Skin of body (tissue), 1 donor: ENCODE measurements at regions not wholly inside any gene's neighbourhood (a gene's known extent, or its start where the extent isn't known, plus 50 kb on each side); places are given as distances from the start of the nearest gene placed in this dataset.
"Not testable (repeated sequence)": the region's sequence is repeated elsewhere in the genome, so short reads cannot be mapped to it uniquely, and the experiment has no call there.

Experiments used
- DNase-seq: peaks from one replicate; lab custom pipeline; 2025; lab: John Stamatoyannopoulos, UW

GRCh38 chr9:74140141-74140540 is 357.0 kb upstream of the RORB start:
- no peak for DNase-seq

GRCh38 chr9:74147906-74148305 is 349.2 kb upstream of the RORB start:
- DNase-seq: no peak

- DNase-seq: no peak
Observed at GRCh38 chr9:74172874-74173273, 324.3 kb upstream of the RORB start.

- DNase-seq: no peak
Observed at GRCh38 chr9:74173284-74173683, 323.9 kb upstream of the RORB start.

GRCh38 chr9:74197771-74198170 is 299.4 kb upstream of the RORB start:
- DNase-seq: not testable (repeated sequence)

GRCh38 chr9:74205056-74205455 is 292.1 kb upstream of the RORB start:
- no peak for DNase-seq

GRCh38 chr9:74218385-74219063 is 278.6 kb upstream of the RORB start:
- no peak for DNase-seq

- no peak for DNase-seq
Observed at GRCh38 chr9:74220327-74220726, 276.8 kb upstream of the RORB start.

GRCh38 chr9:74236857-74237256 is 260.3 kb upstream of the RORB start:
- DNase-seq: no peak

- no peak for DNase-seq
Observed at GRCh38 chr9:74245866-74246497, 251.2 kb upstream of the RORB start.

GRCh38 chr9:74255489-74255984 is 241.6 kb upstream of the RORB start:
- DNase-seq: no peak

- DNase-seq: no peak
Observed at GRCh38 chr9:74275872-74276508, 221.1 kb upstream of the RORB start.

- DNase-seq: no peak
Observed at GRCh38 chr9:74277532-74277931, 219.6 kb upstream of the RORB start.

- DNase-seq: no peak
Observed at GRCh38 chr9:74281674-74282073, 215.5 kb upstream of the RORB start.

GRCh38 chr9:74282526-74283253 is 214.4 kb upstream of the RORB start:
- no peak for DNase-seq

- no peak for DNase-seq
Observed at GRCh38 chr9:74284581-74285450, 212.3 kb upstream of the RORB start.

GRCh38 chr9:74293479-74293878 is 203.7 kb upstream of the RORB start:
- no peak for DNase-seq

GRCh38 chr9:74303945-74304344 is 193.2 kb upstream of the RORB start:
- DNase-seq: no peak

- DNase-seq: no peak
Observed at GRCh38 chr9:74304598-74304997, 192.5 kb upstream of the RORB start.

- DNase-seq: no peak
Observed at GRCh38 chr9:74309654-74310053, 187.5 kb upstream of the RORB start.

- DNase-seq: no peak
Observed at GRCh38 chr9:74317235-74317634, 179.9 kb upstream of the RORB start.
